HG02610 (cell line): ENCODE measurements at regions not wholly inside any gene's neighbourhood (a gene's known extent, or its start where the extent isn't known, plus 50 kb on each side); places are given as distances from the start of the nearest gene placed in this dataset.

Source experiments
- ATAC-seq: cut with Tn5 transposase; IDR thresholded peaks from one replicate; pipeline ENCODE4 v1.9.1; 2021; ENCODE audit warnings: mild to moderate bottlenecking, moderate library complexity; ENCODE audit not compliant: unreplicated experiment

- no peak for ATAC-seq
Observed at GRCh38 chr21:27146268-27146667, 179.4 kb upstream of the ADAMTS5 start.

GRCh38 chr21:27145134-27145798 lies 178.4 kb upstream of the ADAMTS5 start:
- ATAC-seq: no peak

GRCh38 chr21:27143476-27143875 lies 176.6 kb upstream of the ADAMTS5 start:
- ATAC-seq: no peak

- ATAC-seq: no peak
Observed at GRCh38 chr21:27139526-27139925, 172.6 kb upstream of the ADAMTS5 start.

- no peak for ATAC-seq
Observed at GRCh38 chr21:27134516-27134915, 167.6 kb upstream of the ADAMTS5 start.

GRCh38 chr21:27132266-27132665 lies 165.4 kb upstream of the ADAMTS5 start:
- ATAC-seq: no peak

GRCh38 chr21:27130154-27130553 lies 163.3 kb upstream of the ADAMTS5 start:
- no peak for ATAC-seq

GRCh38 chr21:27129694-27130093 lies 162.8 kb upstream of the ADAMTS5 start:
- no peak for ATAC-seq

GRCh38 chr21:27129215-27129614 lies 162.3 kb upstream of the ADAMTS5 start:
- ATAC-seq: no peak

GRCh38 chr21:27126140-27126539 lies 159.3 kb upstream of the ADAMTS5 start:
- ATAC-seq: no peak

- no peak for ATAC-seq
Observed at GRCh38 chr21:27122686-27123085, 155.8 kb upstream of the ADAMTS5 start.

- ATAC-seq: no peak
Observed at GRCh38 chr21:27114111-27114510, 147.2 kb upstream of the ADAMTS5 start.

GRCh38 chr21:27112186-27112585 lies 145.3 kb upstream of the ADAMTS5 start:
- ATAC-seq: no peak

GRCh38 chr21:27110956-27111355 lies 144.1 kb upstream of the ADAMTS5 start:
- no peak for ATAC-seq

- ATAC-seq: no peak
Observed at GRCh38 chr21:27108701-27109100, 141.8 kb upstream of the ADAMTS5 start.

GRCh38 chr21:27108228-27108627 lies 141.3 kb upstream of the ADAMTS5 start:
- no peak for ATAC-seq

GRCh38 chr21:27104846-27105431 lies 138.1 kb upstream of the ADAMTS5 start:
- no peak for ATAC-seq

GRCh38 chr21:27103768-27104167 lies 136.9 kb upstream of the ADAMTS5 start:
- ATAC-seq: no peak

GRCh38 chr21:27101523-27101922 lies 134.6 kb upstream of the ADAMTS5 start:
- no peak for ATAC-seq

- no peak for ATAC-seq
Observed at GRCh38 chr21:27094184-27094948, 127.5 kb upstream of the ADAMTS5 start.

- no peak for ATAC-seq
Observed at GRCh38 chr21:27086630-27087029, 119.7 kb upstream of the ADAMTS5 start.

- no peak for ATAC-seq
Observed at GRCh38 chr21:27086186-27086585, 119.3 kb upstream of the ADAMTS5 start.
